Subcutaneous abdominal adipose tissue (tissue), 5 donors: ENCODE measurements at regions not wholly inside any gene's neighbourhood (a gene's known extent, or its start where the extent isn't known, plus 50 kb on each side); places are given as distances from the start of the nearest gene placed in this dataset.

ENCODE experiments used
- H3K27ac ChIP-seq: one replicate; pipeline ENCODE4 v1.7.0; 2013; ENCODE audit warnings: low read depth, mild to moderate bottlenecking, inconsistent platforms, low read length, moderate library complexity
- H3K27me3 ChIP-seq, 5 donors: one replicate each; pipeline ENCODE4 v1.7.0; 2013; ENCODE audit warnings: low read length in 5 of 5, inconsistent platforms in 1 of 5; ENCODE audit not compliant: control insufficient read depth in 5 of 5, insufficient read depth in 4 of 5
- H3K36me3 ChIP-seq, 5 donors: one replicate each; pipeline ENCODE4 v1.7.0; 2013; ENCODE audit warnings: low read length in 5 of 5; ENCODE audit not compliant: control insufficient read depth in 5 of 5, insufficient read depth in 5 of 5
- H3K4me1 ChIP-seq, 5 donors: one replicate each; pipeline ENCODE4 v1.7.0; 2013; ENCODE audit warnings: low read length in 5 of 5, mild to moderate bottlenecking in 3 of 5, moderate library complexity in 1 of 5; ENCODE audit not compliant: control insufficient read depth in 5 of 5, insufficient read depth in 5 of 5
- H3K4me3 ChIP-seq, 5 donors: one replicate each; pipeline ENCODE4 v1.7.0; 2013; ENCODE audit warnings: low read length in 5 of 5, low read depth in 1 of 5
- H3K9ac ChIP-seq, 5 donors: one replicate each; pipeline ENCODE4 v1.7.0; 2013; ENCODE audit warnings: low read length in 5 of 5, mild to moderate bottlenecking in 4 of 5, moderate library complexity in 3 of 5
- H3K9me3 ChIP-seq, 5 donors: one replicate each; pipeline ENCODE4 v1.7.0; 2013; ENCODE audit warnings: low read length in 5 of 5; ENCODE audit not compliant: control insufficient read depth in 5 of 5
- donor health status: healthy.
- donor health status: healthy.
- donor health status: healthy.
- donor health status: healthy.
- donor health status: healthy.

DNA sequence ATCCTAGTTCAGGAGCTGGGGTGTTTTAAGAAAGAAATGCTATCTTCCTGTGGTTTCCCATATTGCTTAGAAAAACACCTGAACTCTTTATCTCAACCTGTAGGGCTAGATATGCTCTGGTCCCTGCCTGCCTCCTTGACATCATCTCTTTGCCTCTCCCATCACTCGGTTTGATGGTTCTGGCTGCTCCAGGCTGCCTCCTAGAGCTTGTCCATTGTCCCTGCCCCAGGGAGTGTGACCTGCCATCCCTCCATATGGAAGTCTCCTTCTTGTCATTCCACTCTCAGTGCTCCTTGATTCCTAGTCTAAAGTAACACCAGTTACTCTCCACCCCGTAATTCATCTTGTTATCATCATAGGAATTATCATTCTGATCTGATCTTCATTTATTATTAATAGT lies 369.0 kb upstream of the EEF2KMT start:
- Histone ChIP-seq H3K9me3 (peaks cover 0 to 10% (median 7%) of the 10 kb centered on the region in 5 donors), H3K27ac (no peak overlapping the region), H3K4me1 (no peaks in the 10 kb centered on the region), H3K9ac (no peak overlapping the region), H3K4me3 (no peak overlapping the region), H3K27me3 (peaks cover 0 to 11% (median 3%) of the 10 kb centered on the region in 5 donors), H3K36me3 (no peaks in the 10 kb centered on the region)

DNA sequence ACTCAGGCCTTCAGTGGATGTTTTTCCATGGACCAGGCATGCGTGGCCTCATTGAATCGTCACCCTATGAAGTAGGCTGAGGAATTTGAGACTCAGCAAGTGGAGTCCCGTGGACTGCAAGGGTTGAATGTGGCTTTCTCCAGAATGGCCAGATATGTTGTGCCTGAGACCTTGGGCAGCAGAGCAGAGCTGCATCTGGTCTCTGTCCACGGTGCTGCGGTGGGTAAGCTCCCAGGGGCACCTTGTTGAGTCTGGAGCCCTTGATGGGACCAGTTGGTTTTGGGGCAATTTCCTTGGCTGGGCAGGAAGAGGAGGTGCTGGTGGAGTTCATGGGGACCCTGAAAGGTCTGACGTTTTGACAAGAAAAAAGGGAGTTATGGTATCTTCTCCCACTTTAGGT lies 368.1 kb upstream of the EEF2KMT start:
- Histone ChIP-seq H3K27me3 (peaks cover 0 to 9% (median 0%) of the 10 kb centered on the region in 5 donors), H3K4me3 (no peak overlapping the region), H3K36me3 (no peaks in the 10 kb centered on the region), H3K4me1 (no peaks in the 10 kb centered on the region), H3K27ac (no peak overlapping the region), H3K9me3 (peaks cover 0 to 10% (median 7%) of the 10 kb centered on the region in 5 donors), H3K9ac (no peak overlapping the region)

DNA sequence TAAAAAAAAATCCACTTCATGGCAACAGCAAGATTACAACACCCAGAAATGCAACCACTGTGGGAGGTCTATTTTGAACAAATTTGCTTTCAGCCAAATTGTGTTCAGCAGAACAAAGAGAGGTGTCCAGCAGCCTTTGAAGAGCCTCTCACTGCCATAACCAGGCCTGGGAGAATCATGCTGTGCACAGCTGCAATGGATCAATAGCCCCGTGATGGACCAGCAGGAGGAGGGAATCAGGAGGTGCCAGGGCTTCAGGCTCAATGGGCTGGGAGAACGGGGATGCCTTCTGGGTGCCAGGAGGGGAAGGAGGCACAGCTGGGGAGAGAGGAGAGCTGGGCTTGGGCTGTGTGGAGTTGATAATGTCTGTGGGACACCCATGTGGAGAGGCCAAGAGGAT lies 366.2 kb upstream of the EEF2KMT start:
- Histone ChIP-seq H3K9me3 (peaks cover 0 to 5% (median 5%) of the 10 kb centered on the region in 5 donors), H3K9ac (no peak overlapping the region), H3K4me1 (no peaks in the 10 kb centered on the region), H3K27ac (no peak overlapping the region), H3K36me3 (no peaks in the 10 kb centered on the region), H3K27me3 (peaks cover 0 to 5% (median 0%) of the 10 kb centered on the region in 5 donors), H3K4me3 (no peak overlapping the region)

DNA sequence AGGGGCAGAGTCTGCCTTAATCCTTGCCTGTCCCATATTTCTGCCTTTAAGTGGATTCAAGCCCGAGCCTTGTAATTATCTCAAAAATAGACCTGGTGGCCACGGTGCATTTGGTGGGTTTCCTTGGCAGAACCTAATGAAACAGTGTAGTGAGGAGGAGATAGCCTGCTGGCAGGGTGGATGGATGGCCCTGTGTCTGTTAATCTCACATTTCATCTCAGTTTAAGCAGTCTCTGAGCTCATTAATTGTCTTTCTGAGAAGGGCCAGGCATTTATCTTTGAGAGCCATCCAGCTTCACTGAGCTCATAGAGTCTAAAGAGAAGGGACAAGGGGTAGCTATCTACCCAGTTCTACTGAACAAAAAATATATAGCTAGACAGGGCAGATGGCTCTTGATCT lies 364.0 kb upstream of the EEF2KMT start:
- Histone ChIP-seq H3K36me3 (no peaks in the 10 kb centered on the region), H3K9ac (no peak overlapping the region), H3K4me3 (no peak overlapping the region), H3K27me3 (peaks cover 0 to 4% (median 0%) of the 10 kb centered on the region in 5 donors), H3K27ac (no peak overlapping the region), H3K4me1 (no peaks in the 10 kb centered on the region), H3K9me3 (no peaks in the 10 kb centered on the region)

DNA sequence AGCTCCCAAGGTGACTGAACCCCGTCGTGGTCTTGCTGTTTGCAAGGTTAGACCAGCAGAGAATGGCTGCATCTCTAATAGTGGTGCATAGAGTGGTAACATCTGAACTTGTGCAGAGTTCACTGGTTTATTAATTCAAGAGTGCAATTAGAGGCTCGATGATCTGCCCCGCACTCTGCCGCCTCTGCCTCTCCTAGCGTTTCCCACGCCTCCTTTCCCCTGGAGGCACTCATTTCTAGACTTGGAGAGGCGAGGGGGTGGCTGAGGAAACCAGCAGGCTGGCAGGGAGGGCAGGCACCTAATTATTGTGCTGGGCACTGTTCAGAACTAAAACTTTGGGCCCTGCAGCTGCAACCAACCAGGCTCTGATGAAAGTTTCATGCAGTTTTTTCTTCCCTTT lies 363.5 kb upstream of the EEF2KMT start:
- peaks cover 0 to 4% (median 0%) of the 10 kb centered on the region in 5 donors for H3K27me3 ChIP-seq
- no peaks in the 10 kb centered on the region for H3K36me3 ChIP-seq
- no peak overlapping the region for H3K9ac ChIP-seq
- no peaks in the 10 kb centered on the region for H3K9me3 ChIP-seq
- H3K4me3 ChIP-seq: no peak overlapping the region
- no peak overlapping the region for H3K27ac ChIP-seq
- H3K4me1 ChIP-seq: no peaks in the 10 kb centered on the region

DNA sequence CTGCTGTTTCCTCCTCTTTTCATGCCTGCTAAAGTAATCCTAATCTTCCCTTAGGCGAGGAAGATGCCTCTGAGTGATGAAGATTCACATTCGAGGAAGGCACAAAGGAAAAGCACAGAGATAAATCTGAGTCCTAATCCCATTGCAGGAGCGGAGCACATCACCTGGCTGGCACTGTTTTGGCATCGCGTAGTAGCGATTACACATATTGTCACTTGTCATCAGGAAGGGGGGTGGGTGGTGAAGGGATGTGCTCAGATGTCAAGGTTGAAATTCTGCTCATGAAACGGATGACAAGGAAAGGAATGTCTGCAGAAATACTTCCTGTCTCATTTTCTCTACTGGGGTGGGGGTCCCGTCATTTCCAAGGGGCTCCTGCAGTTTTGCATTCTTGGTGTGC lies 363.1 kb upstream of the EEF2KMT start:
- no peak overlapping the region for H3K4me3 ChIP-seq
- H3K9me3 ChIP-seq: no peaks in the 10 kb centered on the region
- no peak overlapping the region for H3K9ac ChIP-seq
- no peaks in the 10 kb centered on the region for H3K36me3 ChIP-seq
- H3K27me3 ChIP-seq: peaks cover 0 to 4% (median 0%) of the 10 kb centered on the region in 5 donors
- no peaks in the 10 kb centered on the region for H3K4me1 ChIP-seq
- H3K27ac ChIP-seq: no peak overlapping the region

DNA sequence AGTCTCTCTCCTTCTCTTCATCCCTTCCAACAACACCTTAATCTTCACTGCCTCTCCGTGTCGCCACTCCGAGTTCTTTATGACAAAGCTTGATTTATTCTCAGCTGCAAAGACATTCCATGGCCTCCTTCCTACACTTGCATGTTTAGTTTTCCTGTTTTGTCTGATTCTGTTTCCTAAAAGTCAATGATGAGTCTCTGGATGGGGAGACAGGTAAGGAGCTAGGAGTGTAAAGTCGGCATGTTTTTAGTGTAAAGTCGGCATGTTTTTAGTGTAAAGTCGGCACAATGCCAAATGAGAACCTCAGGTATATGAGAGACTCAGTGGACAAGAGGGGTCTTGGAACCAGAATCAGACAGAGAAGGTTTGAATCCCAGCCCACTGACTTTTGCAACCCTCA lies 362.3 kb upstream of the EEF2KMT start:
- H3K36me3 ChIP-seq: no peaks in the 10 kb centered on the region
- no peak overlapping the region for H3K4me3 ChIP-seq
- H3K4me1 ChIP-seq: no peaks in the 10 kb centered on the region
- H3K9me3 ChIP-seq: no peaks in the 10 kb centered on the region
- H3K9ac ChIP-seq: no peak overlapping the region
- no peak overlapping the region for H3K27ac ChIP-seq
- H3K27me3 ChIP-seq: peaks cover 0 to 4% (median 0%) of the 10 kb centered on the region in 5 donors

DNA sequence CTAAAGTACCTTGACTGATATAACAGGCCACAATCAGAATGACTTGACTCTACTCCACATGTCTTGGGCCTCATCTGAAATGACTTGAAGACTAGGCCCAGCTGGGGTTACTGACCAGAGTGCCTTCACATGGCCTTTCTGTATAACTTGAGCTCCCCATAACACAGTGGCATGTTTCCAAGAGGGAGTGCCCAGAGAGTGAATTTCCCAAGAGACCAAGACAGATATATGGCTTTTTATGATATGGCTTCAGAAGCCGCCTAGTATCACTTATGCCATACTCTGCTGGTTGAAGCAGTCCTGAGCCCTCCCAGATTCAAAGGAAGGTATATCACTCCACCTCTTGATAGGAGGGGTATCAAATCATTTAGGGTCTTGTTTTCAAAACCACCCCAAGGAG lies 357.5 kb upstream of the EEF2KMT start:
- Histone ChIP-seq H3K4me1 (no peaks in the 10 kb centered on the region), H3K9ac (no peak overlapping the region), H3K27ac (no peak overlapping the region), H3K27me3 (peaks cover 0 to 3% (median 0%) of the 10 kb centered on the region in 5 donors), H3K9me3 (peaks cover 0 to 2% (median 0%) of the 10 kb centered on the region in 5 donors), H3K4me3 (no peak overlapping the region), H3K36me3 (no peaks in the 10 kb centered on the region)

DNA sequence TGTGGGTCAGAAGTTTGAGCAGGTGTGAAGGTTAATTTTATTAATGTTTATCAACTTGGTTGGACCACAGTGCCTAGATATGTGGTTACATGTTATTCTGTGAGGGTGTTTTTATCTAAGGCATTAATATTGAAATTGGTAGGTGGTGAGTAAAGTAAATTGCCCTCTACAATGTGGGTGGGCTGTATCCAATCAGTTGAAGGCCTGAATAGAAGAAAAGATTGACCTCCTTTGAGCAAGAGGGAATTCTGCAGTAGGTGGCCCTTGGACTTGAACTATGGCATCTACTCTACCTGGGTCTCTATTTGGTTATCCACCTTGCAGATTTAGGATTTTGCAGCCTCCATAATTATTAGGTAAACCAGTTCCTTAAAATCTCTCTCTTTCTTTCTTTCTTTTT lies 356.8 kb upstream of the EEF2KMT start:
- no peak overlapping the region for H3K27ac ChIP-seq
- H3K9ac ChIP-seq: no peak overlapping the region
- peaks cover 0 to 4% (median under 1%) of the 10 kb centered on the region in 5 donors for H3K27me3 ChIP-seq
- no peak overlapping the region for H3K4me3 ChIP-seq
- peaks cover 0 to 2% (median 0%) of the 10 kb centered on the region in 5 donors for H3K9me3 ChIP-seq
- H3K36me3 ChIP-seq: no peaks in the 10 kb centered on the region
- no peaks in the 10 kb centered on the region for H3K4me1 ChIP-seq

DNA sequence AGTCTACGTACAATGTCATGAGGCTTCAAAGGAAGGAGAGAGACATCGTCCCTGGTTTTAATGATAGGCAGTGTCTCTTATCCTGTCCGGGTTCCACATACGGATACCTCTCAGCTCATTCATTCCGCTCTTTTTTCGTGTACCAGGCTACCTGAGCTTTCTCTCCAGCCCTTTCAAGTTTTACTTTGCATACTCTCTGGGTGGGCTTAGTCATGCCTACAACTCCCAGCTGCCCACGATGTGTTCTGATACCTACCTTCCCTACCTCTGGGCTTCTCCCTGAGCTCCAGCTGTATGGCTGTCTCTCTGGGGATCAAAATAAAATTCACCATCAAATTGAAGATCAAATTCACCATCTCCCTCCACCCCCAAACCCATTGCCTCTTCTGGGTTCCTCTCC lies 354.0 kb upstream of the EEF2KMT start:
- H3K9ac ChIP-seq: no peak overlapping the region
- no peak overlapping the region for H3K27ac ChIP-seq
- no peaks in the 10 kb centered on the region for H3K36me3 ChIP-seq
- peaks cover 0 to 2% (median 0%) of the 10 kb centered on the region in 5 donors for H3K9me3 ChIP-seq
- H3K27me3 ChIP-seq: peaks cover 0 to 10% (median 3%) of the 10 kb centered on the region in 5 donors
- H3K4me1 ChIP-seq: no peaks in the 10 kb centered on the region
- H3K4me3 ChIP-seq: no peak overlapping the region
